Thyroid gland (tissue), 4 donors: ENCODE measurements at regions not wholly inside any gene's neighbourhood (a gene's known extent, or its start where the extent isn't known, plus 50 kb on each side); places are given as distances from the start of the nearest gene placed in this dataset.

Experiments
- POLR2A ChIP-seq, 2 donors: fragments of 450-650 bp; IDR thresholded peaks; one replicate each; pipeline ENCODE4 v1.6.1; 2017; ENCODE audit warnings: antibody characterized with exemption in 2 of 2, mild to moderate bottlenecking in 2 of 2, moderate library complexity in 1 of 2
- TF ChIP-seq, protein P1 (sequence below), 6 experiments: fragments of 200-600 bp in 3 of 6; fragments of 450-650 bp in 3 of 6; sonication (generic) in 3 of 6; IDR thresholded peaks; one replicate each; pipeline ENCODE4 v1.5.1; 2016 to 2019; ENCODE audit warnings: antibody characterized with exemption in 6 of 6, mild to moderate bottlenecking in 2 of 6, inconsistent platforms in 1 of 6, moderate library complexity in 1 of 6

GRCh38 chr2:100215371-100215770, 73.0 kb upstream of the AFF3 start:
- TF ChIP-seq, protein P1, sequence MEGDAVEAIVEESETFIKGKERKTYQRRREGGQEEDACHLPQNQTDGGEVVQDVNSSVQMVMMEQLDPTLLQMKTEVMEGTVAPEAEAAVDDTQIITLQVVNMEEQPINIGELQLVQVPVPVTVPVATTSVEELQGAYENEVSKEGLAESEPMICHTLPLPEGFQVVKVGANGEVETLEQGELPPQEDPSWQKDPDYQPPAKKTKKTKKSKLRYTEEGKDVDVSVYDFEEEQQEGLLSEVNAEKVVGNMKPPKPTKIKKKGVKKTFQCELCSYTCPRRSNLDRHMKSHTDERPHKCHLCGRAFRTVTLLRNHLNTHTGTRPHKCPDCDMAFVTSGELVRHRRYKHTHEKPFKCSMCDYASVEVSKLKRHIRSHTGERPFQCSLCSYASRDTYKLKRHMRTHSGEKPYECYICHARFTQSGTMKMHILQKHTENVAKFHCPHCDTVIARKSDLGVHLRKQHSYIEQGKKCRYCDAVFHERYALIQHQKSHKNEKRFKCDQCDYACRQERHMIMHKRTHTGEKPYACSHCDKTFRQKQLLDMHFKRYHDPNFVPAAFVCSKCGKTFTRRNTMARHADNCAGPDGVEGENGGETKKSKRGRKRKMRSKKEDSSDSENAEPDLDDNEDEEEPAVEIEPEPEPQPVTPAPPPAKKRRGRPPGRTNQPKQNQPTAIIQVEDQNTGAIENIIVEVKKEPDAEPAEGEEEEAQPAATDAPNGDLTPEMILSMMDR (IDR thresholded peaks at IDR 0.05), result no peak
- no peak for TF ChIP-seq POLR2A (IDR thresholded peaks at IDR 0.05)
